DMS79 (cell line): ENCODE measurements at regions not wholly inside any gene's neighbourhood (a gene's known extent, or its start where the extent isn't known, plus 50 kb on each side); places are given as distances from the start of the nearest gene placed in this dataset.
"Not testable (repeated sequence)": the region's sequence is repeated elsewhere in the genome, so short reads cannot be mapped to it uniquely, and the experiment has no call there.

ENCODE experiments used
- DNase-seq: peaks from one replicate; lab custom pipeline; 2025; lab: John Stamatoyannopoulos, UW

DNA sequence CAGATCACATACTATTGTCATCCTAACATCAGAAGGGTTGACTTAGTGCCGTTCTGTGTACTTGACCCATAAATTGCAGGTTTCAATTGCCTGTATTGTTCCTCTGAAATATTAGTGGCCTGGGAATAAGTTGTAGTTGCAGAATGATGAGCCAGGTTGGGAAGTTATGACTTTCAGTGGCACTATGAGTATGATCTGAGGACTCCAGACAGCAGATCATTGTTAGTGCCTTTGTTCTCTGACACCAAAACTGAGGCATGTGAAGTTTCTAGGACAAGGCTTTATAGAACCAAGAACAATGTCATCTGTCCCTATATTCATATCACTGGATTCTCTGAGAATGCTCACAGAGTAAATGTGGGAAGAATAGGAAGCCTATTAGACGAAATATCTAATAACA, 403.7 kb downstream of the STK39 start:
- no peak for DNase-seq

DNA sequence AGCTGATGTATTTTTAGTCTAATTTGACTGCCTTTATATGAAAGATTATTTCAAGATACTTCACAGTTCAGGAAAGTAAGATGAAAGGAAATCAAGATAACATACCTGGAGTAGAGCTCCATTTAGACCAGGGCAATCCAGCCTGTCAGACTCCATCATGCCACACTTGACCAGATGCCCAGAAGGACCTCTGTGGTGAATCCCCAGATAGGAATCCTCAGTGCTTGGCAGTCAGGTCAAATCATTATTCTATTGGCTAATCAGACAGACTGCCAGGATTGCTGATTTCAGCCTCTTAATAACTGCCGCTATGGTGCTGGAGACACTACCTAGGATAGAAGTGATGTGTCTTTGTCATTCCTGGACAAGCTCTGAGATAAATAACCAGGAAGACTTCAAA, 404.2 kb downstream of the STK39 start:
- DNase-seq, result no peak

DNA sequence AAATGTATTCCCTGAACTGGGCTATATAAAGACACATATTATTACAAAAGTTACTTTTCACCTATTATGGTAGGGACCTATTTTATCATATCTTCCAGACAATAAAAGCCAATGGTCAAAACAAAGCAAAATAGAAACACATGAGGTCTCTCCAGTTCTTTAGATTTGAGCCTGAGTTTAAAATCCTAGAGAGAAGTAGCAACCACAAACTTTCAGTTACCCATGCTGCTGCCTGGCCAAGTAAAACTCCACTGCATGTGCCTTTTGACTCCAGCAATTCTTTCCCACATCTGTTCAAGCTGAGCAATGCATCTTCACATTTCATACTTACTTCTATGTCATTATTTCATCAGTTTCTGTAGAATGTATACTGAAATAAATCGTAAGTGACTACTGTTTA, 405.3 kb downstream of the STK39 start:
- DNase-seq, result no peak

DNA sequence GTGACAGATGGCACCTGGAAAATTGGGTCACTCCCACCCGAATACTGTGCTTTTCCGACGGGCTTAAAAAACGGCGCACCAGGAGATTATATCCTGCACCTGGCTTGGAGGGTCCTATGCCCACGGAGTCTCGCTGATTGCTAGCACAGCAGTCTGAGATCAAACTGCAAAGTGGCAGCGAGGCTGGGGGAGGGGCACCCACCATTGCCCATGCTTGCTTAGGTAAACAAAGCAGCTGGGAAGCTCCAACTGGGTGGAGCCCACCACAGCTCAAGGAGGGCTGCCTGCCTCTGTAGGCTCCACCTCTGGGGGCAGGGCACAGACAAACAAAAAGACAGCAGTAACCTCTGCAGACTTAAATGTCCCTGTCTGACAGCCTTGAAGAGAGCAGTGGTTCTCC, 412.1 kb downstream of the STK39 start:
- not testable (repeated sequence) for DNase-seq

DNA sequence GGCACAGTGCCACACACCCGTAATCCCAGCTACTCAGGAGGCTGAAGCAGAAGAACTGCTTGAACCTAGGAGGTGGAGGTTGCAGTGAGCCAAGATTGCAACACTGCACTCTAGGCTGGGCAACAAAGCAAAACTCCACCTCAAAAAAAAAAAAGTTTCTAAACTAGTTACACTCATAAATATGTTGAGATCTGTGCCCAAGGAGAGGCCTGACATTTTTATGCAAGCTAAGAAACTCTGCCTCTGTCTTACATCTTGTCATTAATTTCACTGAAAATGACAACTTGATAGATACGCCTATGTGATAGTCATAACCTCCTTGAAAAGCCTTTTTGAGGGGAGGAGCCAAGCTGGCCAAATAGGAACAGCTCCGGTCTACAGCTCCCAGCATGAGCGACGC, 412.7 kb downstream of the STK39 start:
- DNase-seq, result no peak

DNA sequence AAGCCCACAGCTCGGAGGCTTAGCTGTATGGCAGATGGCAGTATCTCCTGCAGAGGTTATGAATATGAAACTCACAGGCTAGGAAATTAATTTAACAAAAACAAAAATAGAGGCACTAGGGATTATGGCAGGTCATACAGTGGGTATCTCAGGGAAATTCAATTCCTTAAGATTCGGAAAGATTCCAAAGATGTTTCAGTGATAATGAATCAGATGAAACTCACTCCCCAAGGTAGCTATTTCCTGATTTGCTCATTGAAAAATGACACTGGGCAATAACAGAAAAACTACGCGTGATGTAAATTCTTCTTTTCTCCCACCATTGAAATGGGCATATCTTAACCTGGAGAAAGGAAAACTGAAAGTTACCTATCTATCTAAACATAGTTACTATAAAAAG, 414.1 kb downstream of the STK39 start:
- no peak for DNase-seq

DNA sequence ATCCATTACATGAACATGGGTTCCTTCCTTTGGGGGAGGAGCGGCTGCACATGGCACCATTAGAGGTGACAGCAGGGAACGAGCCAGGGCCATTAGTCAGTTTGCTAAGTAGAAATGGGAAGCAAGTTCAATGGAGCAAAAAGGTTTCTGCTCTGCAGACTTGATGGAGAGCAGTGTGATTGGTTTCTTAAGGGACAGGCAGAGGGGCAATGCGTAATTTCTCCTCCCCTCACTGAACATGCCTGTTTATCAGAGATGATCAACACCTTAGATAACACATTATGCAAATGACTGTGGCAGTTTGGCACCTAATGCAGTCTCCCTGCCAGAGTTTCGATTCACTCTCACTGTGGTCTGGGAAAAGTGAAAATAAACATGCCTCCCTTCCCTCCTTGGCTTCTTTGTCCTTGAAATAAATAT, 414.5 kb downstream of the STK39 start:
- DNase-seq, result no peak

DNA sequence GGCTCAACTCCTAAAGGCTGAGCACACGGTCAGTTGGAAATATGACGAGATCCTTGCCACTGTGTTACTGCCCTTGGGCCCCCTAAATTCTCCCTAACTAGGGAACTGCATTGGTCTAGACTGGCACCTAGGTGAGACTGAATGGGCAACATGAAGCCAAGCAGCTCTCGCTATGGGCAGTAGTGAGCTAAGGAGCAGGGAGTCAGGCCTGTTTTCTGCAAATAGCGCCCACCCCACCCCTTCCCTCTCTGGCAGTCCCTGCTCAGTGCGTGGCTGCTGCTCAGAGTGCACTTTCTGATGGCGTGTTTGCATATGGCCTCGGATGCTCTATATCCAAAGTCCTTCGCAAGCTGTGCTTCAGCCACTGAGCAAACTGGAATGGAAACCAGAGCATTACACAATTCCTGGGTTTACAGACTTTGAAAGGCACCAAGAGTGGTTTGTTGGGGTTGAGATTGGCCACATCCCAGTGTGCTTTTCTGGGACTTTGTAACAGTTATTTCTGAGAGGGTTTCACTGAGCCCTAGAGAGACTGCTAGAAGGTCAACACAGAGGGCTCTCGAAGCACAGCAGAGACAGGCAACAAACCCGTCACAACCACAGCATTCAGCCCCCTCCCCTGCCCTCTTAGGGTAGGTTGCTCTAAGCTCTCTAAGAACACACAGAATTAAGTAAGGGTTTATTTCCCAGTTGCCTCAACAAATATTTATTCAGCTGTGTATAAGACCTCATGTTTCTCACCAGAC, 419.9 kb downstream of the STK39 start:
- no peak for DNase-seq

DNA sequence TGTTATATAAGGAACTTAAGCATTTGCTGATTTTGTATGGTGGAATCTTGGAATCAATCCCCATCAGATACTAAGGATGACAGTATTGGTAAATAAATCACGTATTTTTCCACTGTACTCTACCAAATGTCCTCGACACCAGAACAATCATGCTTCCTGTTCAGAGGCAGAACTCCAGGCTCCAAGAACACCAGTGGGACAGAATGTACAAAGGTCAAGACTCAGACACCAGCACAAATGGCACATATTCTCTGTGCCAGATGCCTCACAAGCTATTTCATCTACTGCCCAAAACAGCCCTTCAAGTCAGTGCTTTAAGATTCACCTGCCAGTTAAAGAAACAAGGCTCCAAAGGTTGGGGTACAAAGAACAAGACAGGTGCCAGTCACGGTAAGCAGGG, 420.5 kb downstream of the STK39 start:
- no peak for DNase-seq

DNA sequence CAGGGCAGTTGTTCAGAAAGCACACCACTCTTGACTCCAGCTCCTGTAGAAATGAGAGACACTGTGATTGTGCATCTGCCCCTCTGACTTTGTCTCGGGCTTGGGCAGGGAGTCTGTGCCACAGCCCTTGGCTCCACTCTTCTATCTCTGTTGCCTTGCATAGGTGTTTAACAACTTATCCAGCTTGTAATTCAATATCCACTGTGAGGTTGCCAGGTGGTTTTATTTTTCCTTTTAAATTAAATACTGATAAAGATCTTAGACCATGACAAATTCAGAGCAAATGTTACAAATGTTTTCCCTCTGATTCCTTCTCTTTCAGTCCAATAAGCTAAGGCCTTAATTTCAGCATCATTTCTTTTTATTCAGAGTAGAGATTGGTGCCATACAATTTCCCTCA, 421.7 kb downstream of the STK39 start:
- DNase-seq, result no peak

DNA sequence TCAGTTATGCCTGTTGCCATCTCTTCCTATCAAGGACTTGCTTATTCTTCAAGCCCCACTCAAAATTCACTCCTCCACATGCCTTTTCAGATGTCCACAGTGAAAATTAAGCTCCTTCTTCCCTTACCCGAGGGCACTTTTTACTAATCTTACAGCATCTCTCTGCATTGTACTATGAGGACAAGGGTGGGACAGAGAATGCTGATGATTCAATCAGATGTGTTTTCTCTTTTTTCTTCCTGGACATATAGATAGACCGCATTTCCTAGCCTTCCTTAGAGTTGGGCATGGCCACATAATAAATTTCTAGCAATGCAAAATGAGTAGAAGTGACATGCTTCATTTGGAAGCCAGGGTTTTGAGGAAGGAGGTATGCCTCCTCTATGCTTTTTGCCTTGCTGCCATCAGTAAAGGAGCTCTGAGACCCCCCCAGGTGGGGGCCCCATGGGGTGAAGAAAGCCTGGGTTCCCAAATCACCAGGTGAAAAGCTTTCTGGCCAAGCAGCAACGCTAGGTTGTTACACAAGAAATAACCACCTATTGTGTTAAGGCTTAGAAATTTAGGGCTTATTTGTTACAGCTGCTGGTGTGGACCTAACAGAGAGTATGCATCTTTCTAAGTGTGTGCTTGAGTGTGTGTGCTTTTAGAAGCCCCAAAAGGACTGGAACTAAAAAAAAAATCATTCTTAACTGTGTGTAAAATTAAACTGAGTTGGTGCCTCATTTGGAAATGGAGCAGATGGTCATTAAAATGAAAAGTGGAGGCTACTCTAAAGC, 424.5 kb downstream of the STK39 start:
- DNase-seq, result peak; percentile 11

DNA sequence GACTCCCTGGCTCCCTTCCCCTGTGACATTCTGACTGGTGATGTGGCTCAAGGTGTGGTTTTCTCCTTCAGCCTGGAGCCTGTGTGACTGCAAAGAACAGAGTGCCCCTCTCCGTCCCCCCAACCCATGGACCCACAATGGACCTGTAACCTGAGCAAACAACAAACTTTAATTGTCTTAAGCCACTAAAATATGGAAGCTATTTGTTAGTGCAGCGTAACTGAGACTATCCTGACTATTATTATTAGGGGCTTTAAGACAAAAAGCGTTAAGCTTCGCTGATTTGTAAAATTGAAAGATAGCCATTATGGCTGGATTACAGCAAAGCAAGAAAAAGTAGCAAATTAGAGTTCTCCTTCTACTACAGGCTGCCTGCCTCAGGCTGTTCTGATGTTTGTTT, 426.9 kb downstream of the STK39 start:
- no peak for DNase-seq

DNA sequence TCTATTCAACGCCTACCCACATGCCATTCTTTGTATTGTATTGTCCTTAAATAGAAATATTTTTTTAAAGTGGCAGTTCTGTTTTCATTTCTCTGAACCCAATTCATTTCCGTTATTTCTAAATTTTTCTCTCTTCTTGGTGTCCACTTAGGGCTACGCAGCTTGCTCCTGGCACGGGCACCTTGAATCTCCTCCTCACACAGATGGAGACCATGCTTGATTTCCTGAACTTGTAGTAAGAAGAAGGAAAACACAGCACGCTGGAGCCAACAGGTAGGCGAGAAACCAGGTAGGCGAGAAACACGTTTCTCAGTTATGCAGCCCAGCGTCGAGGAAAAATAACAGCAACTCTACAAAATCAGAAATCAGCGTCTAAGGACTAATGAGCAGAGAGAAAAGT, 428.9 kb downstream of the STK39 start:
- no peak for DNase-seq

DNA sequence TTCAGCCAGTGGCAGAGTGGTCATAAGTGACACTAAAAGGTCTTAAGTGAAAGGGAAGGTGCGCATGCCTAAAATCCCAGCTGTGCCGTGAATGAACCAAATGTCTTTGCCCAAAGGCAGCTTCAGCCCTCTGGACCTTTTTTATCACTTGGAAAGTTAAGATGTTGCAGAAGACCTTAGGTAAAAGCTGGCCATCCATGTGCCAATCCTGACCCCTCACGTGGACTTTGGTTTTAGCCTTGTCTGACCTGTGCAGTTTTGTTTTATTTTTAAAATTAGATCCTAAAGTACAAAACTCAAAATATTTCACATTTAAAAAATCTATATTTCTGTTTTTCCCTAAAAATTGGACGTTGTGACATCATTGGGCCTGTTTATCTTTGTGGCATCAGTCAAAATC, 429.5 kb downstream of the STK39 start:
- DNase-seq, result no peak

DNA sequence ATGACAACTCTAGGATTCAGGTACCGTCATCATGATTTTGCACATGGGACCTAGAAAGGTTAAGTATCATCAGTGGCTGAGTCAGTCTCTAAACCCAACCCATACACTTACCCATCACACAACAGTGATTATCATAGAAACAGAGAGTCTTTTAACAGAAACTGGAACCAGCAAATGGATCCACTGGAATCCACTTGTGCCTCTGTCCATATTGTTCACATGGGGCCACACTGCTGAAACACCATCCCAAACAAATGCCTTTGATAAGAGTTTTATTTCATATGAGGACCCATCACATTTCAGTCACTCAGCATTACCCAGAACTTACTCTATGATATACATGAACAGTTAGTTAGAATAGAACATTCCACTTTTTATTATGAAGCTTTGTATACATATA, 430.0 kb downstream of the STK39 start:
- no peak for DNase-seq

DNA sequence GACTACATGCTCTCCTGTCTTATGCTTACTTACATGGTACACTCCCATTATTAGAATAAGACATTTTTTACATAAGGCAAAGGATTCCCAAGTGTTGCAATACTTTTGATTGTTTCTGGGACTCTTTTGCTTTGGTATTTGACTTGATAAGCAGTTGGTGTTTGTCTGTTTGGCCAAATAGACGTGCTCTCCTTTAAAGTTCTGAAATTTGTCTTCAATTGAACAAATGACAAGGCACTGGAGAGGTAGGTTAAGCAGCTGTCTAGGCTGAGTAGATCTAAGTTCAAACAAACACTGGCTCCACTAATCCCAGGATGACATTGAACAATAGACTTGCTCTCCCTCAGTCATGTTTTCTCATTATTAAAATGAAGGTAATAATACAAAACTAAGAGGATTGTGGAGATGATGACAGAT, 430.5 kb downstream of the STK39 start:
- no peak for DNase-seq

DNA sequence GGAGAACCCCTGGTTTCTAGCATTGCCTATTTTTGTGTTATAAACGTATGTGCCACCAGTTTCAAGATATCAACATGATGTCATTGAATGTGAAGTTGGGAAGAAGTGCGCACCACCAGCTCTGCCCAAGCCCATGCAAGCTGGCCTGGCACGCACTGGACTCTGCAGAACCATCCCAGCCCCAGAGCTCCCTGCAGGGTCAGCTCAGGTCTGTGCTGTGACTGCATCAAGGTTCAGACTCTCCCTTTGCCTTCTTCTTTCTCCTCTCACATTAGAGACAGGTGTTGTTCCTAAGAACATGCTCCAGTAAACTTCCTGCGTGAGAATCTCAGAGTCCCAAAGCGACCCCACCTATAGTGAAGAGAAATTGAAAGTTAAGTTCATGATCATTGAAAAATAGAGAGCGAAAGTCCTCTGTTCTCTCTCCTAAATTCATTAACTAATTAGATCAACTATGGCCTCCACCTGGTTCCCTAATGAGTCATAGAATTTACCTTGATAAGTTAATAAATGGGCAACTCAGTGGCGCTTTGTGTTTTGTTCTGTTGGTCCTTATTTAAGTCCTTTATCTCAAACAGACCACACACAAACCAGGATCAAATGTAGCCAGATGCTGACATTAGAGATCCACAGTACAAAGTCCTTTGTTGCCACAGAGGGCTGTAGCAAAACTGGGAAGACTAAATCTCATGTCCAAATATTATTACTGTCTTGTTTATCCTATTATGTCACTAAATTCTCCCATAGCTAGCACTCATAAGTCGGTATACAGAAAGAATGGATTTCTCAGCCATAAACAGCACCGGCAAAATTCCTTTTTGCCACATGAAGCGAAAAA, 432.3 kb downstream of the STK39 start:
- no peak for DNase-seq

DNA sequence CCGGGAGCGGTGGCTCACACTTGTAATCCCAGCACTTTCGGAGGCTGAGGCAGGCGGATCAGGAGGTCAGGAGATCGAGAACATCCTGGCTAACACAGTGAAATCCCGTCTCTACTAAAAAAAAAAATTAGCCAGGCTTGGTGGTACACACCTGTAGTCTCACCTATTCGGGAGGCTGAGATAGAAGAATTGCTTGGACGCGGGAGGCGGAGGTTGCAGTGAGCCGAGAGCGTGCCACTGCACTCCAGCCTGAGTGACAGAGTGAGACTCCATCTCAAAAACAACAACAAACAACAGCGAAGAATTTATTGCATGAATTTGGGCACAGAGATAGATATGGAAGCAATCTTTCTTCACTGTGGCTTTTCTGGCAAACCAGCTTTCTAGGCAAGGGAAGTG, 432.9 kb downstream of the STK39 start:
- not testable (repeated sequence) for DNase-seq

DNA sequence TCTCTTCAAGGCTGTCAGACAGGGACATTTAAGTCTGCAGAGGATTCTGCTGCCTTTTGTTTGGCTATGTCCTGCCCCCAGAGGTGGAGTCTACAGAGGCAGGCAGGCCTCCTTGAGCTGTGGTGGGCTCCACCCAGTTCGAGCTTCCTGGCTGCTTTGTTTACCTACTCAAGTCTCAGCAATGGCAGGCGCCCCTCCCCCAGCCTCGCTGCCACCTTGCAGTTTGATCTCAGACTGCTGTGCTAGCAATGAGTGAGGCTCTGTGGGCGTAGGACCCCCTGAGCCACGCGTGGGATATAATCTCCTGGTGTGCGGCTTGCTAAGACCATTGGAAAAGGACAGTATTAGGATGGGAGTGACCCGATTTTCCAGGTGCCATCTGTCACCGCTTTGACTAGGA, 437.6 kb downstream of the STK39 start:
- DNase-seq, result not testable (repeated sequence)

DNA sequence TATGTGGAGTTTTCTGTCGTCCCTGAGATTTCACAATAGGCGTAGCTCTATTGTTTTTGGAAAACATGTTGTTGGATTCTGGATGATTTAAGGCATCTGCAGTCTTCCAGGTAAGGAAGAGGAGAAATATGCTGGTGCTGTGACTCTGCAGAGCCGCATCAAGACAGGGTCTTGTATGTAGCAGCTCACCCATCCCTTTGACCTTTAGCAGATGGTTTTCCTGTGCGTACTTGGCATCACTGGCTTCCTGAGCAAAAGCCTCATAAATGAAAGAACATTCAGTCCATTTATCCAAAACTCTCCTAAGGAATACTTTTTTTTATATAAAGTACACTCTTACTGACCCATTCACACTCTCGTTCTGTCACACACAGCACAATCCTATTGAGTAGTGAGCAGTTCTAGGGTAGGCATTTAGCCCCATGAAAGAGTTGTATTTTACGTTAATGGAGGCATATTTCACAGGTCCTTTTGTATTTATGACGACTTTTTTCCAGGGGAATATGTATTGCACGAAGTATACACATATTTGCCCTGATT, 443.9 kb downstream of the STK39 start:
- DNase-seq, result no peak

DNA sequence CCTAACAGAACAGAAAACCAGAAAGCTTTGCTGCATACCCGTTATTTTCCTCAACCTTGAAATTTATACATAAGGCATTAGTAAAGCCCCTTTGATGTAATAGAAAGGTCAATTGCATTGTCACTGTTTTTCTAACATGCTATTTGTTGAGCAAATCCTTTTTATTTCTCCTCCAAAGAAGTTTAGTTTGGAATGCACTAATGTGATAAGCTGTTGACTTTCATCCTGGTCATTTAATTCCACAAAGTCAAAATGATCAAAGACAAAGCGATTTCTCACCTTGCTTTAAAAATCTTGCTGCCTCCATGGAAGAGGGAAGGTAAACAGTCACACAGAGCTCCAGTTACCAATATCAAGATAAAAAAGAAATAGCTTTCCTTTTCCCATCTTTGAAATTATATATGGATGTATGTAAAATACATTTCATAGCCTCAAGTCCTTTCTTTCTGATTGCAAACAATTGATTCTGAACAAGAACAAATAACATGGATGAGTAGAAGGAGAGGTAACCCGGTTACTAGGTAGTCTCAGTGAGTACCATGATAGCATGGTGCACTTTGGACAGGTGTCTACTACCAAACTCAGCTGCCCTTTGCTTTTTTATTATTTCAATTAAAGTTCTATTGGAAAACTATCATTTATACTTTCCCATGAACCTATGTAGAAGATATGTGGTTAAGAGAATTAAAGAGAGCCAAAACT, 452.7 kb downstream of the STK39 start:
- no peak for DNase-seq

DNA sequence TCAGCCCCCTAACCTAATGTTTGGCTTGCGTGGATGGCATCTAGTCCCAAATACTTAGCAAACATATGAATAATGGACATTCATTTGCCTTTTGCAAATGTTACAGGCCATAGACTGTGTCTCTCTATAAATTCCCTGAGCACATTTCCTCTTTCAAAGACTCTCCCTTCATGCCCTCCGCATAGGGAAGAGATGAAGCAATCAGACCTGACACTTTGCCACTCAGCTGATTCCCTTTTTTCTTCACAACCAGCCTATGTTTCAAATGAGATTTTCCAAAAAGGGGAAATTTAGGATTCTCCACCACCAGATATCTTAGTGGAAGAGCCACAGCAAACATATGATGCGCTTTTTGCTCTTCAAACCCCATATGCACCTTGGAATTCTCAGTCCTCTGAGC, 453.7 kb downstream of the STK39 start:
- no peak for DNase-seq
